ENCODE measurements at regions not wholly inside any gene's neighbourhood (a gene's known extent, or its start where the extent isn't known, plus 50 kb on each side); places are given as distances from the start of the nearest gene placed in this dataset.

- TF ChIP-seq POLR2A (IDR thresholded peaks at IDR 0.05) (no peak), CTCF (IDR thresholded peaks at IDR 0.05) (no peak)
Observed at GRCh38 chr2:11096591-11096990, 58.7 kb upstream of the SLC66A3 start.

Measured in ovary (tissue), 3 donors.